AG04450 (cell line): ENCODE measurements at regions not wholly inside any gene's neighbourhood (a gene's known extent, or its start where the extent isn't known, plus 50 kb on each side); places are given as distances from the start of the nearest gene placed in this dataset.
"Not testable (repeated sequence)": the region's sequence is repeated elsewhere in the genome, so short reads cannot be mapped to it uniquely, and the experiment has no call there.

Experiments
- CTCF ChIA-PET: fragments of 300-600, 350-600 bp; formaldehyde crosslinking; extraction: SDS; loops from one replicate; lab custom pipeline; 2022; ENCODE audit warnings: antibody characterized with exemption, inconsistent platforms; lab: Charles Lee
- POLR2A ChIA-PET: fragments of 350-600 bp; formaldehyde crosslinking; extraction: SDS; loops from one replicate; lab custom pipeline; 2021; ENCODE audit warnings: antibody characterized with exemption, inconsistent platforms; lab: Yijun Ruan, JAX
- DNase-seq: peaks from one replicate; pipeline ENCODE4 v3.0.0-alpha.2; 2011; ENCODE audit warnings: low read depth, low spot score
- H3K27ac ChIP-seq: one replicate; pipeline ENCODE4 v1.5.1; 2012; ENCODE audit warnings: low read depth, low read length, control low read depth
- H3K27me3 ChIP-seq: one replicate; pipeline ENCODE4 v1.6.0; 2012; ENCODE audit warnings: low read length; ENCODE audit not compliant: control insufficient read depth, insufficient read depth
- H3K4me3 ChIP-seq: 2 replicates; pipeline ENCODE4 v1.5.1; 2011; ENCODE audit warnings: mild to moderate bottlenecking, low read depth, low read length, control low read depth
- H3K9me3 ChIP-seq: 2 replicates; pipeline ENCODE4 v1.5.1; 2012; ENCODE audit warnings: low read length; ENCODE audit not compliant: control insufficient read depth, insufficient read depth
- CTCF ChIP-seq: IDR thresholded peaks from 2 replicates; pipeline ENCODE4 v1.5.1; 2011; ENCODE audit warnings: low read depth, low read length, control low read depth, inconsistent platforms

- CTCF ChIA-PET, result no interaction called here
- Histone ChIP-seq H3K4me3 (no peak overlapping the region), H3K9me3 (peaks cover 6% of the 10 kb centered on the region; the same call in 1 of the 2 replicates), H3K27ac (no peak overlapping the region), H3K27me3 (no peaks in the 10 kb centered on the region)
- DNase-seq, result no peak
- POLR2A ChIA-PET, result no interaction called here
- no peak for TF ChIP-seq CTCF
These were observed 311.7 kb upstream of the HTR2C start for GRCh38 chrX:114272096-114272686.

DNA sequence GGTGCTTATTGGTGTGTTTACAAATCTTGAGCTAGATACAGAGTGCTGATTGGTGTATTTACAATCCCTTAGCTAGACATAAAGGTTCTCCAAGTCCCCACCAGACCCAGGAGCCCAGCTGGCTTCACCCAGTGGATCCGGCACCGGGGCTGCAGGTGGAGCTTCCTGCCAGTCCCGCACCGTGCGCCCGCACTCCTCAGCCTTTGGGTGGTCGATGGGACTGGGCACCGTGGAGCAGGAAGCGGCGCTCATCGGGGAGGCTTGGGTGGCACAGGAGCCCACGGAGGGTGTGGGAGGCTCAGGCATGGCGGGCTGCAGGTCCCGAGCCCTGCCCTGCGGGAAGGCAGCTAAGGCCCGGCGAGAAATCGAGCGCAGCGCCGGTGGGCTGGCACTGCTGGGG, 313.5 kb upstream of the HTR2C start:
- H3K4me3 ChIP-seq, CTCF ChIA-PET, H3K9me3 ChIP-seq, H3K27me3 ChIP-seq, DNase-seq, H3K27ac ChIP-seq, POLR2A ChIA-PET: not testable (repeated sequence)

DNA sequence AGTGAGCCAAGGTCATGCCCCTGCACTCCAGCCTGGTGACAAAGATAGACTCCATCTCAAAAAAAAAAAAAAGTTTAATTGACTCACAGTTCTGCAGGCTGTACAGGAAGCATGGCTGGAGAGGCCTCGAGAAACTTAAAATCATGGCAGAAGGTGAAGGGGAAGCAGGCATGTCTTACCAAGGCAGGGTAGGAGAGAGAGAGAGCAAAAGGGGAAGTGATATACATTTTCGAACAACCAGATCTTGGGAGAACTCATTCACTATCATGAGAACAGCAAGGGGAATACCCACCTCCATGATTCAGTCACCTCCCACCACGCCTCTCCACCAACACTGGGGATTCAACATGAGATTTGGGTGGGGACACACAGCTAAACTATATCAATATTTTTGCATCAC, 315.2 kb upstream of the HTR2C start:
- POLR2A ChIA-PET, result no interaction called here
- CTCF ChIA-PET, result no interaction called here
- TF ChIP-seq CTCF, result no peak

GRCh38 chrX:114267142-114267541, 316.7 kb upstream of the HTR2C start:
- no peaks in the 10 kb centered on the region for H3K27me3 ChIP-seq
- CTCF ChIA-PET, result no interaction called here
- peaks cover 6% of the 10 kb centered on the region; the same call in 1 of the 2 replicates for H3K9me3 ChIP-seq
- no peak overlapping the region for H3K27ac ChIP-seq
- H3K4me3 ChIP-seq, result no peak overlapping the region
- no peak for DNase-seq
- POLR2A ChIA-PET, result no interaction called here
- TF ChIP-seq CTCF, result no peak

More for the DNA sequence above, 315.2 kb upstream of the HTR2C start:
- Histone ChIP-seq H3K9me3 (peaks cover 6% of the 10 kb centered on the region; the same call in 1 of the 2 replicates), H3K27ac (no peak overlapping the region), H3K4me3 (no peak overlapping the region), H3K27me3 (no peaks in the 10 kb centered on the region)
- DNase-seq, result no peak

DNA sequence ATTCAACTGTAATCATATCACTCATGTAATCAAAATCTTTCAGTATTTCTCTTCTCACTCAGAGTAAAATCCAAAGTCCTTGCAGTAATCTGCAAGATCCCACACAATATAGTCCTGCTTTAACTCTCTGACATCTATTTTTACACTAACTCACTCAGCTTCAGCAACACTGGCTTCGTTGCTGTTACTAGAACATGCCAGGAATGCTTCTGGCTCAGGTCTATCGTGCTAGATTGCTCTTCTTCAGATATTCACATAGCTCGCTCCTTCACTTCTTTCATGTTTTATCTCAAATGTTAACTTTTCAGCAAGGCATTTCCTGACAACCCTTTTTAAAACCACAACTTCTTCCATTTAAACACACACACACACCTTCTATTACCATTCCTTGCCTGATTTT, 331.7 kb upstream of the HTR2C start:
- H3K9me3 ChIP-seq, result no peaks in the 10 kb centered on the region
- no peak for TF ChIP-seq CTCF
- POLR2A ChIA-PET, result no interaction called here
- H3K4me3 ChIP-seq, result no peak overlapping the region
- no peaks in the 10 kb centered on the region for H3K27me3 ChIP-seq
- DNase-seq, result no peak
- no peak overlapping the region for H3K27ac ChIP-seq
- CTCF ChIA-PET, result no interaction called here
